ENCODE measurements at regions not wholly inside any gene's neighbourhood (a gene's known extent, or its start where the extent isn't known, plus 50 kb on each side); places are given as distances from the start of the nearest gene placed in this dataset.

DNA sequence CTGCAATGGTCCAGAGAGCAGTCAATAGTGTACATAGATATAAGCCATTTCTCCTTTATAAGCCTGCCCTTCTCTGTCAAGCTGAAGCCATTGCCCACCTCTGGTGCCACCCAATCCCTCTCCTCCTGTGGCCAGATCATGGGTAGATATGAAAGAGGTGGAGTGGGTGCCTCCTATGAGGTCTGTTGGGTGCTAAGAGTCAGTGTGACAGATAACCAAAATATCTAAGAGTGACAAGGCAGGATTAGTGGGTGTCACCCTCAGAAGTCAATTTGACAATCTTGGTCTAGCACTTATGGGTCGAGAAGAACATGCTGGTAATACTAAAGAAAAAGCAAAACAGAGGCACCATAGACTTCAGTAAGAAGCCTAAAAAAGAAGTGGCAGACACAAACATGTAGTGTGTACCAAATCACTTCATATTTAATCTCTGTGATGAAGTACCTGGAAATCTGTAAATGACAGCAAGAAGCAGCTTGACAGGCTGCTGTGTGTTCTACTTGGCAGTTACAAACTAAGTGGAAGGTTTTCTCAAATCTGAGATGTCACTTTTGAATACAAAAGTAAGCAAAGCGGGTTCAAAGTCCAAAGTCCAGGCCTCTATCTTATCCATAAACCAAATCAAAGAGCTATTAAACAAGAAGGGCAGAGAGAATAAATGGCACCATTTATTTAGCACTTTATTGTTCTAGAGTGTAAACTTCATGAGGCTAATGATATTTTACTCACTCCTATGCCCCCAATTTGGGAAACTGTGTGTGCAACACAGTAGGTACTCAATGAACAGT lies 118.9 kb upstream of the EOMES start:
- Mint-ChIP-seq H3K36me3 (no peaks in the 10 kb centered on the region), H3K27ac (no peak overlapping the region), H3K4me3 (no peak overlapping the region), H3K9me3 (no peaks in the 10 kb centered on the region), H3K4me1 (no peaks in the 10 kb centered on the region), H3K27me3 (no peaks in the 10 kb centered on the region)

DNA sequence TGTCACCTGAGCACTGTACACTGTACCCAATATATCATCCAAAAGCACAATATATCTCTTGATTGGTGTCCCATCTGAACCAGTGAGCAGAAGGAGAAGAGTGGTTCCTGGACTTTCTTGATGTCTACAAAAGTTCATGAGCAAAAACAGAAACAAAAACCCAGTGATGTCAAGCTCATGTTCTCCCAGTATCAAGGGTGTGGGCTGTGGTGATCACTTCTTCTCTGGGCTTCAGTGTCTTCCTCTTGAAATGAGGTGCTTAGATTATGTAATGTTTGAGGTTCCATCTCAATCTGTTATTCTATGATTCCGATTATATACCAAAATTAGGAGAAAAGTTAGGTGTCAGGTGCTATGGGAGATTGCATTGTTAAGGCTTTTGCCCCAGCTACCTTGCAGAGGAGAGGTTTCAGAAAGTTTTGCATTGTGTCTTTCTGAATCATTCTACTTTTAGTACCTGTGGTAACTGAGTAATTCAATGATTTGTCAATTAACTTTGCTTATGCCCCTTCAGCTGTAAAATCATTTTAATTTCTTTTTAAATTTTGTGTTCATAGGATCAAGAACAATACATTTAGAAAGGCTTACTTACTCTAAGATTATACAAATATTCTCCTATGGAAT lies 122.0 kb upstream of the EOMES start:
- no peaks in the 10 kb centered on the region for H3K36me3 Mint-ChIP-seq
- H3K27me3 Mint-ChIP-seq: no peaks in the 10 kb centered on the region
- H3K4me3 Mint-ChIP-seq: no peak overlapping the region
- H3K27ac Mint-ChIP-seq: no peak overlapping the region
- H3K9me3 Mint-ChIP-seq: no peaks in the 10 kb centered on the region
- H3K4me1 Mint-ChIP-seq: no peaks in the 10 kb centered on the region

DNA sequence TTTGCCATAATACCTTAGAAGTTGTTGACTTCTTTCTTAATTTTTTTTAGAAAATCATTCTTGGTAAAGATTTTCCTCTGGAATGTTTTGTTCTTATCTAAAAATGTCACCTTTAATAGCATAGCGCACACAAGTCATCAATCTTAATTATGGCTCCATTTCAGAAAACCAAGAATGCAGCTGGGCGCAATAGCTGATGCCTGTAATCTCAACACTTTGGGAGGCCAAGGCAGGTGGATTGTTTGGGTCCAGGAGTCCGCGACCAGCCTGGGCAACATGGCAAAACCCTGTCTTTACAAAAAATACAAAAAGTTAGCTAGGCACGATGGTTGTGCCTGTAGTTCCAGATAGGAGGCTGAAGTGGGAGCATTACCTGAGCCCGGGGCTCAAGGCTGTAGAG lies 125.6 kb upstream of the EOMES start:
- Mint-ChIP-seq H3K9me3 (peaks cover 2 to 6% (median 5%) of the 10 kb centered on the region in 3 donors), H3K4me1 (no peaks in the 10 kb centered on the region), H3K4me3 (no peak overlapping the region), H3K27me3 (no peaks in the 10 kb centered on the region), H3K27ac (no peak overlapping the region), H3K36me3 (no peaks in the 10 kb centered on the region)

DNA sequence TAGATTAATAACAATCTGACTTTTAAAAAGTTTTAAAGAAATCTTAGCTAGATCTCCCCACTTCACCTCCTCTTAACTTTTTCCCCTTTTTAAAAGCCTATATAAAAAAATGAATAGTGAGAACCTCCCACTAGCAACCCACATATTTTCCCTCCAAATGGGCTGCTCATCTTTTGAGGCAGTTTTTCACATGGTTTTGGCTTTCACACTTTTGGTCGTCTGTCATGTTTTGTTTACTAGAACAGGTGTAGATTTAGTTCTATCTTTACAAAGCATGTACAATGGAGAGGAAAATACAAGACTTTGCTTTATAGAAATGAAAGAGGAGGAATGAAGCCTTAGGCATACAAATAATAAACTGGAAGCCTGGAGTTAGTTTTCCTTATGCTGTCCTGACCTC lies 126.7 kb upstream of the EOMES start:
- H3K4me1 Mint-ChIP-seq: no peaks in the 10 kb centered on the region
- no peaks in the 10 kb centered on the region for H3K36me3 Mint-ChIP-seq
- H3K9me3 Mint-ChIP-seq: peaks cover 6 to 9% (median 7%) of the 10 kb centered on the region in 3 donors
- no peak overlapping the region for H3K4me3 Mint-ChIP-seq
- peaks cover 1% of the 10 kb centered on the region for H3K27me3 Mint-ChIP-seq
- no peak overlapping the region for H3K27ac Mint-ChIP-seq

DNA sequence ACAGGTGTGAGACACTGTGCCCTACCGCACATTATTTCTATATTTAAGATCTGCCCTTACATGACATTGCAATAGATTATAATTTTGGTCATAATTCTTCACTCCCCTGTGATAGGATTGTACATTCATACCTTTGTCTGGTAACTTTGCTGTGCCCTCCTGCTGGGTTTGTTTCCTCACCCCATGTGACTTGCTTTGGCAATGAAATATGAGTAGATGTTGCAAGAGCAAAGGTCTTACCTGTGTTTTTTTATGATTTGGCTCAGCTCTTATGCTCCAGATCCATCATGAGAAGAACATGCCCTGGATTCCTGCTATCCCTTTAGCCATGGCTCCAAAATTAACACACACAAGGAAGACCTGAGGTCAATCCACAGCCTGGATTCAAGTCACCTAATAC lies 137.7 kb upstream of the EOMES start:
- Mint-ChIP-seq H3K36me3 (no peaks in the 10 kb centered on the region), H3K4me3 (no peak overlapping the region), H3K9me3 (peaks cover 0 to 4% (median 0%) of the 10 kb centered on the region in 3 donors), H3K27me3 (no peaks in the 10 kb centered on the region), H3K4me1 (no peaks in the 10 kb centered on the region), H3K27ac (no peak overlapping the region)

DNA sequence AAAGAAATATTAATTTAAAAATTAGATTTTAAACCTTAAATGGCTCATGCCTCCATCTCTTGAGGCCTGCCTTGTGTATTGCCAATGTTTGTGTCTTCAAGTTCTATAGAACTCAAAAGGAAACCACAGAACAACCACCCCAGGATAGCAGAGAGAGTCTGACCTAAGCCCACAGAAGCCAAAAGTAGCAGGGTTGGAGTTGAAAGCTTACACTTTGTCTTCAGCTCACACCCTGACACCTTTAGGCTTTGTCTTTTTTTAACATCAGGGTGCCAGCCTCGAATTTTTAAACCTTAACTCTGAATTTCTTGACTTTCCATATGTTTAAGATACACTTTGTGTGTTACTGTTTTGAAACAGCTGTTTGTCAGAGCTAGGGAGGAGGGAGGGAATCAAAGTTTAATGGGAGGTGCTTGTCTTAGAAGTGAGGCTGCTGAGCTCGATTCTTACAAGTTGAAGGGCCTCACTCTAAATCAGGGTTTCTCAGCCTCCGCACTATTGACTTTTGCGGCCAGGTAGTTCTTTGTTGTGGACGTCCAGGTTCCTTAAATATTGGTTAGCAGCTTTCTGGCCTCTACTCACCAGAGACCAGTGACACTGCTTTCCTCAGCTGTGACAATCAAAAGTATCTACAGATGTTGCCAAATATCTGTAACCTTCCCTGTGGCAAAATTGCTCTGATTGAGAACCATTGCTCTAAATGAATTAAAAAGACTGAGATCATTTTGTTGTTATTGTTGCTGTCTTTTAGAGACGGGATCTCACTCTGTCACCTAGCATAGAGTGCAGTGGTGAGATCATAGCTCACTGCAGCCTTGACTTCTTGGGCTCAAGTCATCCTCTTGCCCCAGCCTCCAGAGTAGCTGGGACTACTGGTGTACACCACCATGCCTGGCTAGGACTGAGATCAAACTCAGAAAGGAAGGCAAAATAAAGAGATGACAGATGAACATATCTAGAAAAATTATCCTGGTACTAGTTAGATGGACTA lies 139.2 kb upstream of the EOMES start:
- no peaks in the 10 kb centered on the region for H3K27me3 Mint-ChIP-seq
- no peaks in the 10 kb centered on the region for H3K4me1 Mint-ChIP-seq
- H3K36me3 Mint-ChIP-seq: no peaks in the 10 kb centered on the region
- peaks cover 0 to 4% (median 3%) of the 10 kb centered on the region in 3 donors for H3K9me3 Mint-ChIP-seq
- H3K27ac Mint-ChIP-seq: peak overlapping the region in 1 of 3 donors; percentile 68
- H3K4me3 Mint-ChIP-seq: no peak overlapping the region

DNA sequence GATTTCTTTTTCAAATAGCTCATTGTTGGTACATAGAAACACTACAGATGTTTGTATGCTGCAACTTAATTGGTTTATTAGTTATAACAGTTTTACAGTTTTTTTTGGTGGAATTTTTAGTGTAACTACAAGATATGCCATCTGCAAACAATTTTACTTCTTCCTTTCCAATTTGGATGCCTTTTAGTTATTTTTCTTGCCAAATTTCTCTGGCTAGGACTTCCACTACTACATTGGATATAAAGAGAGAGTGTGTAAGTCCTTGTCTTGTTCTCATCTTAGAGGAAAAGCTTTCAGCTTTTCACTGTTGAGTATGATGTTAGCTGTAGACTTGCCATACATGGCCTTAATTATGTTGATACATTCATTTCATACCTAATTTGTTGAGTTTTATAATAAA lies 143.6 kb upstream of the EOMES start:
- no peak overlapping the region for H3K4me3 Mint-ChIP-seq
- no peaks in the 10 kb centered on the region for H3K27me3 Mint-ChIP-seq
- H3K36me3 Mint-ChIP-seq: peaks cover 2% of the 10 kb centered on the region
- peaks cover 10 to 19% (median 15%) of the 10 kb centered on the region in 3 donors for H3K9me3 Mint-ChIP-seq
- H3K27ac Mint-ChIP-seq: no peak overlapping the region
- H3K4me1 Mint-ChIP-seq: no peaks in the 10 kb centered on the region

DNA sequence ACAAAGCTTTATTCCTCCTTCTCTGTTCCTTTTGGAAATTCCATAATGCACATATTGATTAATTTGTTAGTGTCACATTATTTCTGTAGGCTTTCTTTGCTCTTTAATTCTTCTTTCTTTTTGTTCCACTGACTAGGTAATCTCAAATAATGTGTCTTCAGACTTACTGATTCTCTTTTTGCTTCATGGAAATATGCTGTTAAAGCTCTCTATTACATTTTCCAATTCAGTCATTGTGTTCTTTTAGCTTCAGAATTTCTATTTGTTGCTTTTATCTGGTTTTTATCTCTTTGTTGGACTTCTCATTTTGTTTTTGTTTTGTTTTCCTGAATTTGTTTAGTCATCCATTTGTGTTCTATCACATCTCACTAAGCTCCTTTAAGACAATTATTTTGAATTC lies 147.0 kb upstream of the EOMES start:
- H3K4me3 Mint-ChIP-seq: no peak overlapping the region

DNA sequence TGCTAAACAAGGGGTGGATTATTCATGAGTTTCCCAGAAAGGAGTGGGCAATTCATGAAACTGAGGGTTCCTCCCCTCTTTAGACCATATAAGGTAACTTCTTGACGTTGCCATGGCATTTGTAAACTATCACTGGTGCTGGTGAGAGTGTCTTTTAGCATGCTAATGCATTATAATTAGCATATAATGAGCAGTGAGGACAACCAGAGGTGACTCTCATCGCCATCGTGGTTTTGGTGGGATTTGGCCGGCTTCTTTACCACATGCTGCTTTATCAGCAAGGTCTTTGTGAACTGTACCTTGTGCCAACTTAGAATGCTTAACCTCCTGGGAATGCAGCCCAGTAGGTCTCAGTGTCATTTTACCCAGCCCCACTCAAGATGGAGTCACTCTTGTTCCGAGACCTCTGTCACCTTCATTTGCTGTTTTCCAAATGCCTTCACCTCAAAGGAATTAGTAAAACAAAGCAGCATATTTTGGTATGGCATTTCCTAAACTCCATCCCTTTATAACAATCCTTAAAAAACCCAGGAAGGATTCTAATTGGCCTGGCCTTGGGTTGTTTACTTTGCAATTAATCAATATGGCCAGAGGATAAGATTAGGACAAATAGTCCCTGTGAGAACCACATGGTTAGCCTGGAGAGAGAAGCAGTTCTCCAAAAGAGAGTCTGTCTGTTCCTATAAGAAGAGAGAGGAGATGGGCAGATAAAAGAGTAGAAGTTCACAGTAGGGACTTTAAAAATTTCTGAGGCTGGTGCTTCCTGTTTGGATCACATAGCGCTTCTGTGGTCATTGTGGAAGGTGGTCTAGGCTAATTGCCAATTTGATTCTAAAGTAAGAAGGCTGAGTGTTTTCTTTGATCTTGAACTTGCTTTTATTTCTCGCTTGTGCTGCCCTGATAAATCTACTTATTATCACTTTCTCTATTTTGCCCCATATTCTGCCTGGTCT lies 155.2 kb upstream of the EOMES start:
- Mint-ChIP-seq H3K27ac (no peak overlapping the region), H3K4me3 (no peak overlapping the region), H3K27me3 (no peaks in the 10 kb centered on the region), H3K4me1 (peaks cover 10 to 26% (median 15%) of the 10 kb centered on the region in 3 donors), H3K9me3 (no peaks in the 10 kb centered on the region), H3K36me3 (no peaks in the 10 kb centered on the region)

More for the DNA sequence above, 147.0 kb upstream of the EOMES start:
- no peaks in the 10 kb centered on the region for H3K27me3 Mint-ChIP-seq
- H3K9me3 Mint-ChIP-seq: peaks cover 11 to 19% (median 16%) of the 10 kb centered on the region in 3 donors
- H3K27ac Mint-ChIP-seq: no peak overlapping the region
- no peaks in the 10 kb centered on the region for H3K4me1 Mint-ChIP-seq
- peaks cover 2% of the 10 kb centered on the region for H3K36me3 Mint-ChIP-seq

DNA sequence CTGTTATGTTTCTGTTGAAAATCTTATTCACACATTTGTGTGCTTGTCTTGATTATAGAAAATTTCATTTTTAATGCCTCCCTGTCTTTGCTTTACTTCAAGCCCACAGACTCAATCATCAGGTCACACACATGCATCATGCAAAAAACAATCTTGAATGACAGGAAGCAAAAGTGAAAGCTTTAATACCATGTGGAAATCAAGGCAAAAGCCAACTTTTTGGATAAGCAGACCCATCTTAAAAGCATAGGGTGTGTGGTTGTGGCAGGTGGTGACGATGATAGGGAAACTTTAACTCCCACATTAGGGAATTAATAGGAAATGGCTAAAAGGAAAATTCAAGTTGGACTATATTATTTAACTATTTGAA lies 155.9 kb upstream of the EOMES start:
- H3K36me3 Mint-ChIP-seq: no peaks in the 10 kb centered on the region
- H3K4me3 Mint-ChIP-seq: no peak overlapping the region
- peaks cover 10 to 26% (median 18%) of the 10 kb centered on the region in 3 donors for H3K4me1 Mint-ChIP-seq
- H3K27ac Mint-ChIP-seq: no peak overlapping the region
- H3K9me3 Mint-ChIP-seq: no peaks in the 10 kb centered on the region
- H3K27me3 Mint-ChIP-seq: no peaks in the 10 kb centered on the region

DNA sequence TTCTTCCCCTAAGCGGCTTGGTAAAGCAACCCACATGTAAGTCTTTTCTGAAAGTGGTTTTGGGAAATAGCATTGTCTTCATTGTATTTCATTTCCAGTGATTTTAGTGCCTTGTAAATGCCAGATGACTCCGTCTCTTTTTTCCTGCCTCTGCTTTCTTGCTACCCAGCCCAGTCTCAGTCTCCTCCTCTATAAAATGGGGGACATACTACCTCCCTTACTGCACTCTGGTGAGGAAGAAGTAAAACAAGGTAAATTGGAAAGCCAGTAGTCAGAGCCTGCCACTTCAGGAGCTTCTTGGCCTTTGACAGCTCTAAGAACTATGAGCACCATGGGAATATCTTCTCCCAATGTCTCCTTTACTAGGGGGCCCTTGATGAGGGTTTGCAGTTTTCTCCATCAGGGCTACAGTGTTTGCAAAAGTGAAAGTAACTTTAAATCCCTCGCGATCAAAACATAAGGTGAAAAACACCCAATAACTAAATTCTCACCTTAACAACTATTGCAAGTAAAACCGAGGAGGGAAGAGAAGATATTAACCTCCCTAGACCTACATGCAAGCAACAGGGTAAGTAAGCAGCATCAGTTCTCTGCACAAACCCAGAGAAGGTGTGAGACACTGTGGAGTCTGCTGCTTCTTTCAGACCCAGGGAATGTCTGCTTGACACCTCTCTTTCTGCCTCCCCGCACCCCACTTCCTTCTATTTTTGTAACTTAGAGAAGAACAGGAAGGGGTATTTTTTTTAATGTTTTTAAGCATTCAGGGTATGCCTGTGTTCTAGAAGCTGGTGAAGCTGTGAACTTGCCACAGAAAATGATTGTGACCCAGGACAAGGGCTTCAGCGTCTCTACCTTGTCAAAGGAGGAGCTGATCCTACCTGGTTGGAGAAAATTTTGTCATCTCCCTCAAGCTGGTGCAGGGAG lies 159.1 kb upstream of the EOMES start:
- Mint-ChIP-seq H3K9me3 (no peaks in the 10 kb centered on the region), H3K4me1 (peaks cover 10 to 26% (median 18%) of the 10 kb centered on the region in 3 donors), H3K36me3 (no peaks in the 10 kb centered on the region), H3K4me3 (peak overlapping the region; percentile 68 to 92 (median 81)), H3K27ac (peak overlapping the region in 1 of 3 donors; percentile 68), H3K27me3 (no peaks in the 10 kb centered on the region)

DNA sequence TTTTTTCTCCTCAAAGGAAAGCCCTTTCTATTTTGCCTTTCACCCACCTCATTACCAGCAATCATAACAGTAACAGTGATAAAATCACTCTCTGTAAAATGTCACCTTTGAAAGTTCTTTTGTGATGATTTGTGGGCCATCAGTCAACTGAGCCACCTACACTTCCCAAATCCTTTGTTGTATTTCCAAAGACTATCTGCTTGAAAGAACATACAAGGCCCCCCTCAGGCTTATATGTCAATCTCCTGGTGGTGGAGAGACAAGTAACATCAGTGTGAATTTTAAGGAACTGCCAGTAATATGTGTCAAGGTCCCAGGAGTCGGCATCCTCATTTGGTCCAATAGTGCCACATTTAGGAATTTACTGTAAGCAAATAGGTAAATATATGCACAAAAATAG lies 161.1 kb upstream of the EOMES start:
- Mint-ChIP-seq H3K4me3 (no peak overlapping the region), H3K4me1 (peaks cover 10 to 19% (median 18%) of the 10 kb centered on the region in 3 donors), H3K27ac (no peak overlapping the region), H3K36me3 (no peaks in the 10 kb centered on the region), H3K27me3 (no peaks in the 10 kb centered on the region), H3K9me3 (no peaks in the 10 kb centered on the region)

DNA sequence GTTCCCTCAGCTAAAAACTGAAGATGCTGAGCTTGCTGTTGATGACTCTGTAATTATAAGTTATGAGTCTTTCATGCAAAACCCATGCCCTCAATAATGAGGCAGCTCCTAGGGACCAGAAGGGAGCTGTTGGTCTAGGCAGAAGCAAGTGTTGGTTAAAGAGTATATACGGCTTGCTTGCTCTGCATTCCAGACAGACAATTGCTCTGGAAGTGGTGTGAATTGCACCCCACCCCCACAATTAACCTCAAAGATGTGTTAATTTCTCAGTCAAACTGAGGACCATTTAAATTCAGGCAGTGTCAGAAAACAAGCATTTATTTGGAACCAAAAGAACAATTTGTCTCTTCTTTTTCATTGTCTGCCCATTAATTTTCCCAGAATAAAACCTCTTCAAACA lies 163.5 kb upstream of the EOMES start:
- Mint-ChIP-seq H3K27ac (no peak overlapping the region), H3K9me3 (no peaks in the 10 kb centered on the region), H3K36me3 (no peaks in the 10 kb centered on the region), H3K4me1 (peaks cover 9 to 16% (median 15%) of the 10 kb centered on the region in 3 donors), H3K4me3 (no peak overlapping the region), H3K27me3 (peaks cover 2% of the 10 kb centered on the region)

Measured in IgD-negative memory B cell (primary cell).